HG03039 (cell line): ENCODE measurements at regions not wholly inside any gene's neighbourhood (a gene's known extent, or its start where the extent isn't known, plus 50 kb on each side); places are given as distances from the start of the nearest gene placed in this dataset.

ENCODE experiments used
- ATAC-seq: cut with Tn5 transposase; IDR thresholded peaks from one replicate; pipeline ENCODE4 v1.9.1; 2021; ENCODE audit warnings: mild to moderate bottlenecking, moderate library complexity; ENCODE audit not compliant: unreplicated experiment

DNA sequence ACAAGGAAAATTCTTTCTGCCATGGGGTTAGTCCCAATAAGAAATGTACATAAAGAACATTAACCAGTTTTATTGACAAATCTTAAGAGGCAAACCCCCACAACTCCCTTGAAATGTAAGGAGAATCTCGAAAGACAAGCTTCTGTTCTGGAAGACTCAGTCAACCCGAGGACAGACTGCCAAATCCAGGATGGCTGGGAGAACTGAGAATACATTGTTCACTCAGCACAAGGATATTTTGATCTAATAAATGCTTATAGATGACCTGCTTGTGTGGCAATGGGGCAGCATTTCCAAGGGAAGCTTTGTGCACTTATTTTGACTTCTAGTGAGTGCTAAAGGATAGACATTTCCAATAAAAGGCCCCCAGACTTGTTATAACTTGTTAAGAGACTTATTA, 280.4 kb downstream of the DHX15 start:
- ATAC-seq: no peak

DNA sequence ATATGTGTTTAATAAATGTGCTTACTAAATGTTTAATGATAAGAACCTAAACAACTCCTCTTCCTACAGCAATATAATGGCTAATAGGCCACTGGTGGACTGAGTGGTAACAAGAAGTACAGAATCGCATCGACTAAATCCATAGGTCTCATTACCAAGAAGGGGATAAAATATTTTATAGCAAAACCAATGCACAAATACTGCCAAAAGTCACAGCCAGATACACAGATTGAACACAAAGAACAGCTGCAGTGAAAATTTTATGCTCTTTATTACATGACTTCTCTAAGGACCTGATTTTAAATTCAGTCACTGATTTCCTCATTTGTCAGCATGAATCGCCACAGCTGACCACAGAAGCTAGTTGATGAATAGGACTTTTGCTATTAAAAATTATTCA, 285.4 kb downstream of the DHX15 start:
- no peak for ATAC-seq

DNA sequence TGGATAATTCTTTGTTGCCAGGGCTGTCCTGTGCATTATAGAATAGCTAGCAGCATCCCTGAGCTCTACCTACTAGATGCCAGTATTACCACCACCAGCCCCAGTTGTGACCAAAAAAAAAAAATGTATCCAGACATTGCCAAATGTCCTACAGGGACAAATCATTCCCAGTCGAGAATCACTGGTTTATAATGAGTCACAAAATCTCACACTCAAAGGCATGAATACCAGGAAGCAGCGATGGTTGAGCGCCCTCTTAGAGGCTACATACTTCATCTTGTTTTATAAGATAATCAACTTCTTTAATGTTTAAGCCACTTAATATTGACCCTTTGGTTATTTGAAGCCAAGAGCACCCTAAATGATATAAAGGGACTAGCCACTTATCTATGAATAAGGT, 297.3 kb downstream of the DHX15 start:
- no peak for ATAC-seq

GRCh38 chr4:24285759-24286158, 298.6 kb downstream of the DHX15 start:
- ATAC-seq: no peak

DNA sequence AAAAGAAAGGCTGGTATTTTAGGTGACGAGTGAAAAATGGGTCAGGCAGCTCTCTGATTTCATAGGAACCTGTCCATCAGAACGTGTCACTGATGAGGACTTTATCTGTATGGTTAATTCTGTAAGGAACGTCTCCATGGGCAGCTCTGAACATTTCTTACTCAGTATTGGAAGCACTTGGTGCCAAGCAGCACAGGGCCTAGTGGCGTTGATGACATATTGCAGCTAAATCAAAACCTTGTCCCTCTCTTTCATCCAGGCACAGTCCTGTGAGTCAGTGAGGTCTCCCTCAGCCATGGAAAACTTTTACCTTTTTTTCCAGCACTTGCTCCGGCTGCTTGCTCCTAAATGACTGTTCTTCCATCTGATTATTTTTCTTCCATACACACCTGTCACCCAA, 301.9 kb downstream of the DHX15 start:
- ATAC-seq: no peak

GRCh38 chr4:24279911-24280375, 304.4 kb downstream of the DHX15 start:
- no peak for ATAC-seq

DNA sequence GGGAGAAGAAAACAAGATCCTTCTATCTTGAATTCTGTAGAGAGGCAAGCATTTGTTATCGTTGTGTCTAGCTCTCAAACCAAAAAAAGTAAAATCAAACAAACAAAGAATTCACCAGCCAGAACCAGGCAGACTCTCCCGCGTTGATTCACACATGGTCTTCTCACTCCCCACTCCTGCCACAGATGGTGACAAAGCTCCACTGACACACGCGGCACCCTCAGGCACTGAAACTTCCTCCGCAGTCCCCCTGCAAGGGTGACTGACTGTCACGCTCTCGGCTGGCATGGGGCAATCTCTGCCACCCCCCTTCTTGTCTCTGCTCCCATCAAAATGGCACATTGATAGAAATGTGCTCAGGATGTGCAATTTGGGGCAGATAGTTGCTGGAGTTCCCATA, 304.9 kb downstream of the DHX15 start:
- no peak for ATAC-seq

GRCh38 chr4:24278693-24279092, 305.7 kb downstream of the DHX15 start:
- ATAC-seq: no peak

DNA sequence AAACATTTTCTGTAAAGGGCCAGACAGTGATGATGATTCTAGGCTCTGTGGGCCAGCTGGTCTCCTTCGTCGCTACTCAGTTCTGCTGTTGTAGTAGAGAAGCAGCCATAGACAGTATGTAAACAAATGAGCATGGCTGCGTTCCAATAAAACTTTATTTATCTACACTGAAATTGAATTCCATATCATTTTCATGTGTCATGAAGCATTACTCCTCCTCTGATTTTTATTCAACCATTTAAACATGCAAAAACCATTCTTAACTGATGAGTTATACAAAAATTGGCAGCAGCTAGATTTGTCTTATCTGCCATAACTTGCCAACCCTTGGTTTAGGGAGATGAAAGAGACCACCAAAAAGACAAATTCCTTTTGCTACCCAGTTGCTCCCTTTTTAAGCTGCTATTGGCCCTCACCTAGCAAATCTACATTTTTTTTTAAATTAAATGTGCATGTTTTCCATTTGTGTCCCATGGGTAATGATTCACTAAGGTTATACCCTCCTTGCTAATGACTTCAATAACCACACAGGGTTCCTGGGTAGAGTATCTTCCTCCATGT, 309.9 kb downstream of the DHX15 start:
- no peak for ATAC-seq

- no peak for ATAC-seq
These were observed 311.2 kb downstream of the DHX15 start for GRCh38 chr4:24273136-24273535.

DNA sequence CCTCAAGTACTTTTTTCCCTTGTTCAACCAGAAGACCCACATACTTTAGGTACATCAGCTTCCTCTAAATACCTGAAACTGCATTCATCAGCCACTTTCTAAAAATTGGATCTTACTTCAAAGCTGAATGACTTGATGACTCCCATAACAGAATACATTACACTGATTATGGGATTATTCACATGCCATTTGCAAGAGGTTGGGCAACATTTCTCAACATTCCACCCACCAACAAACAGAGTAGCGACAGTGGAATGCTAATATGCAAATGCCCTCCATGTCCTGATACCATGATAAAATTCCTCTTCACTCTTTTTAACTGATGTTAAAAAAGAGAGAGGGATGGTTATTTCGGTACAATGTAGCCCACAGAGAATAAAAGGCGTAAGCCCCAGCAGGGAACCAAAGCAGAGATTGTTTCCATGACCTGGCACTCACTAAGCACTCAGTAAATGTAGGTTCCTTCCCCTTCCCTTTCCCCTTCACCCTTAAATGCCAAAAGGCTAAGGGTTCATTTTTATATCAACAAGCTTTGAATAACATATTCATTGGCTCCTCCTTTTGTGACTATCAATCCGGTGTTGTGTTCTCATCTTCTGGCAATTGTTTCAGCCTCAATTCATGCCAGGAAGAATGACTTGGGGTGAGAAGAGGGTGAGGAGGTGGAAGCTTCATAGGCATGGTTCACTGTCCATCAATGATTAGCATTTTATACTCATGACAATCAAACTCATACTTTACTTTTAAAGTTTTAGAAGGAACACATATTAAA, 317.2 kb downstream of the DHX15 start:
- ATAC-seq: no peak

DNA sequence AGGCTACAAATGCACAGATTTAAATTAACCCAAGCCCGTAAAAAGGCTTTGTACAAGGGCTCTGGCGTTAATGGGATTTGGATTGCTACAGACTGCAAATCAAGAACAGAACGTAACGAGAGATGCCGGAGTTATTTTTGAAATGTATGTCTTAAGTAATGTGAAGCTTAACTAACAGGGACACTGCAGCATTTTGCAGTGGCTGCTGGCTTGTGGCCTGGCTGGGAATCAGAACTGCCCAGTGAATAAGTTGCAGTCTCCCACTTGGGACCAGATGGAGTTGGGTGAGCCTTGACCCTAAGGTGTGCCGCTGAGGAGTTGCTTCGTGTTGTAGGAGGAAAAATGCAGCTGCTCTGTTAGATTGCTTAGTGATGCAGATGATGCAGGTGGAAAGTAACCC, 318.4 kb downstream of the DHX15 start:
- ATAC-seq: no peak

- ATAC-seq: no peak
These were observed 321.7 kb downstream of the DHX15 start for GRCh38 chr4:24262616-24263015.

GRCh38 chr4:24262084-24262483, 322.3 kb downstream of the DHX15 start:
- ATAC-seq: no peak

- ATAC-seq: no peak
These were observed 323.3 kb downstream of the DHX15 start for GRCh38 chr4:24260923-24261564.

- no peak for ATAC-seq
These were observed 324.1 kb downstream of the DHX15 start for GRCh38 chr4:24260133-24260715.

DNA sequence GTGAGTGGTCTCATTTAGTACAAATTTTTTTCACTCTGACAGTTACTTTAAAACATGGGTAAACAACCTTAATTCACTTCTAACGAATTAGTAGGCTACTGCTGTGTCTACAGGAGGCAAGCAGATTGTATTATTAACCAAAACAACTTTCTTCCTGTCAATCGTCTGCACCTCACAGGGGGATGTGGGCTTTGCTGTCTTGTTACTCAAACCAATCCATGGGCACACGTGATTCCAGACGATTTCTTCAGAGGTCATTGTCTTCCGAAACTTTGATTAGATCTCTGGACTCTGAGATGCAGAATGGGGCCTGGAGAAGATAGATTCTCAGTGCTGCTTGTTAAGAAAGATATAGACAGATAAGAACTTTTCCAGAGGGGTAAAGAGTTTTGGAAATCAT, 327.8 kb downstream of the DHX15 start:
- ATAC-seq: no peak

DNA sequence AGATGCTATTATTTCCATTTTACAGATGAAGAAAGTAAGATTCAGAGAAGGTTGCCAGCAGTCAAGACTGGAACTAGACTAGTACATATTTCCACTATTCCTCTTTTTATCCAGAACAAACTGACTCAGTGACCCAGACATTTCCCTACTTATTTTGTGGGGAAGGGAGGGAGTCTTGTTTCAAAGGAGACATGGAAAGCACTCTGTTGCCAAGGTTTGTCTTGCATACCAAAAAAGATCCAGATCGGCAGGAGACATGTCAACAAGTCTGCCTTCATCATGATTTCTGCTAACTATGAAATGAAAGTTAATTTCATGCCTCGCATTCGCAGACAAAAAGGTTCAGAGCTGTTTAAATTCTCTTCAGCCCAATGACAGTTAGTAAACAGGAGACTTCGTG, 328.3 kb downstream of the DHX15 start:
- ATAC-seq: no peak

GRCh38 chr4:24252121-24252520, 332.2 kb downstream of the DHX15 start:
- ATAC-seq: no peak

- no peak for ATAC-seq
These were observed 332.8 kb downstream of the DHX15 start for GRCh38 chr4:24251589-24251988.

GRCh38 chr4:24249972-24250371, 334.4 kb downstream of the DHX15 start:
- ATAC-seq: no peak
